CD4-positive, alpha-beta memory T cell (primary cell): ENCODE measurements at regions not wholly inside any gene's neighbourhood (a gene's known extent, or its start where the extent isn't known, plus 50 kb on each side); places are given as distances from the start of the nearest gene placed in this dataset.

Experiments used
- CTCF ChIA-PET: fragments of 350-600 bp; sonication (Branson Sonifier 250); formaldehyde crosslinking; loops from one replicate; lab custom pipeline; 2021; ENCODE audit warnings: inconsistent platforms; ENCODE audit not compliant: partially characterized antibody; lab: Charles Lee
- POLR2A ChIA-PET: fragments of 350-600 bp; sonication (Branson Sonifier 250); formaldehyde crosslinking; loops from one replicate; lab custom pipeline; 2021; ENCODE audit not compliant: partially characterized antibody; lab: Charles Lee
- DNase-seq, 5 donors: peaks; one replicate each; pipeline versions ENCODE4 v3.0.0 to v3.0.0-alpha.2; 2020 to 2022; ENCODE audit warnings: mixed read lengths in 1 of 5
- H3K27ac ChIP-seq: one replicate; pipeline ENCODE4 v1.7.0; 2013; ENCODE audit warnings: low read depth, low read length
- H3K27me3 ChIP-seq: 2 replicates; pipeline ENCODE4 v1.7.0; 2013; ENCODE audit warnings: mild to moderate bottlenecking, low read length, moderate library complexity; ENCODE audit not compliant: insufficient read depth
- H3K36me3 ChIP-seq: 2 replicates; pipeline ENCODE4 v1.7.0; 2013; ENCODE audit warnings: mild to moderate bottlenecking, low read length, moderate library complexity; ENCODE audit not compliant: insufficient read depth
- H3K4me1 ChIP-seq: 2 replicates; pipeline ENCODE4 v1.7.0; 2013; ENCODE audit warnings: mild to moderate bottlenecking, low read length, moderate library complexity; ENCODE audit not compliant: insufficient read depth
- H3K4me3 ChIP-seq, 2 donors: one replicate each; pipeline ENCODE4 v1.7.0; 2013; ENCODE audit warnings: low read length in 2 of 2, mild to moderate bottlenecking in 1 of 2
- H3K9me3 ChIP-seq, 2 donors: one replicate each; pipeline ENCODE4 v1.7.0; 2013; ENCODE audit warnings: low read length in 2 of 2, control low read depth in 1 of 2; ENCODE audit not compliant: control insufficient read depth in 1 of 2
- H3K27ac Mint-ChIP-seq, 7 donors: one replicate each; pipeline ENCODE4 v1.8.0; 2020 to 2021; ENCODE audit warnings: mixed read lengths in 7 of 7, mild to moderate bottlenecking in 6 of 7, inconsistent platforms in 3 of 7, moderate library complexity in 3 of 7
- H3K27me3 Mint-ChIP-seq, 2 donors: one replicate each; pipeline ENCODE4 v1.8.0; 2020 to 2021; ENCODE audit warnings: mixed read lengths in 2 of 2
- H3K36me3 Mint-ChIP-seq, 2 donors: one replicate each; pipeline ENCODE4 v1.8.0; 2020 to 2021; ENCODE audit warnings: mixed read lengths in 2 of 2, inconsistent platforms in 1 of 2, mild to moderate bottlenecking in 1 of 2
- H3K4me1 Mint-ChIP-seq, 4 donors: one replicate each; pipeline ENCODE4 v1.8.0; 2020 to 2021; ENCODE audit warnings: mixed read lengths in 4 of 4, mild to moderate bottlenecking in 1 of 4
- H3K4me3 Mint-ChIP-seq, 8 donors: one replicate each; pipeline ENCODE4 v1.8.0; 2020 to 2021; ENCODE audit warnings: mixed read lengths in 8 of 8, mild to moderate bottlenecking in 7 of 8, moderate library complexity in 6 of 8, inconsistent platforms in 3 of 8
- H3K9me3 Mint-ChIP-seq, 8 donors: one replicate each; pipeline ENCODE4 v1.8.0; 2020 to 2021; ENCODE audit warnings: mixed read lengths in 8 of 8, mild to moderate bottlenecking in 5 of 8, inconsistent platforms in 3 of 8, moderate library complexity in 1 of 8
- intact Hi-C: fragments of 100-400 bp; cut with micrococcal nuclease; formaldehyde crosslinking; loops from one replicate; pipeline ENCODE4 v1.15.1; 2023

GRCh38 chr5:152144556-152144955 lies 219.9 kb upstream of the GLRA1 start:
- Mint-ChIP-seq H3K9me3 (no peaks in the 10 kb centered on the region), H3K27me3 (no peaks in the 10 kb centered on the region), H3K4me1 (peaks cover 0 to 1% (median 0%) of the 10 kb centered on the region in 4 donors), H3K36me3 (no peaks in the 10 kb centered on the region), H3K4me3 (no peak overlapping the region), H3K27ac (no peak overlapping the region)
- intact Hi-C loops: loop anchor here (5.0 to 10.0 kb wide), 4 partner anchors 117 to 390 kb away; partner anchors contain the start of gene ATOX1
- H3K27me3 ChIP-seq: no peaks in the 10 kb centered on the region
- H3K9me3 ChIP-seq: no peaks in the 10 kb centered on the region
- no peaks in the 10 kb centered on the region for H3K36me3 ChIP-seq
- H3K27ac ChIP-seq: no peak overlapping the region
- ChIA-PET CTCF (interaction anchor here (1.0 to 13.3 kb wide), 5 partner anchors 21 to 485 kb away, joined by 4 to 438 read pairs (median 20); no protein-coding TSS in a partner anchor), POLR2A (no interaction called here)
- H3K4me3 ChIP-seq: no peak overlapping the region
- peaks cover 4% of the 10 kb centered on the region for H3K4me1 ChIP-seq
- no peak for DNase-seq

GRCh38 chr5:152144030-152144429 lies 219.4 kb upstream of the GLRA1 start:
- ChIA-PET POLR2A (interaction anchor here (1.5 kb wide), 1 partner anchor 319 kb away, joined by 14 read pairs; no protein-coding TSS in a partner anchor), CTCF (interaction anchor here (1.0 to 13.3 kb wide), 18 partner anchors 10 to 484 kb away, joined by 3 to 438 read pairs (median 5); no protein-coding TSS in a partner anchor)
- Histone ChIP-seq H3K27ac (no peak overlapping the region), H3K36me3 (no peaks in the 10 kb centered on the region), H3K9me3 (no peaks in the 10 kb centered on the region), H3K4me3 (no peak overlapping the region), H3K27me3 (no peaks in the 10 kb centered on the region), H3K4me1 (peaks cover 4% of the 10 kb centered on the region)
- H3K9me3 Mint-ChIP-seq: no peaks in the 10 kb centered on the region
- no peak overlapping the region for H3K27ac Mint-ChIP-seq
- no peak overlapping the region for H3K4me3 Mint-ChIP-seq
- H3K27me3 Mint-ChIP-seq: no peaks in the 10 kb centered on the region
- no peak for DNase-seq
- intact Hi-C loops: loop anchor here (5.0 to 10.0 kb wide), 4 partner anchors 117 to 389 kb away; partner anchors contain the start of gene ATOX1
- peaks cover 0 to 1% (median 0%) of the 10 kb centered on the region in 4 donors for H3K4me1 Mint-ChIP-seq
- H3K36me3 Mint-ChIP-seq: no peaks in the 10 kb centered on the region

GRCh38 chr5:152142840-152143469 lies 218.3 kb upstream of the GLRA1 start:
- POLR2A ChIA-PET: interaction anchor here (0.7 to 1.5 kb wide), 4 partner anchors 9 to 326 kb away, joined by 3 to 14 read pairs (median 4); no protein-coding TSS in a partner anchor
- intact Hi-C loops: loop anchor here (1.0 to 10.0 kb wide), 6 partner anchors 116 to 388 kb away; partner anchors contain the start of gene ATOX1

GRCh38 chr5:152140347-152140746 lies 215.7 kb upstream of the GLRA1 start:
- H3K36me3 Mint-ChIP-seq: no peaks in the 10 kb centered on the region
- DNase-seq: no peak
- peaks cover 0 to 7% of the 10 kb centered on the region in 2 donors for H3K27me3 Mint-ChIP-seq
- peaks cover 0 to 1% (median 0%) of the 10 kb centered on the region in 4 donors for H3K4me1 Mint-ChIP-seq
- H3K27ac Mint-ChIP-seq: peak overlapping the region in 1 of 7 donors; percentile 17
- Histone ChIP-seq H3K4me3 (no peak overlapping the region), H3K27ac (no peak overlapping the region), H3K9me3 (no peaks in the 10 kb centered on the region), H3K36me3 (no peaks in the 10 kb centered on the region), H3K27me3 (no peaks in the 10 kb centered on the region), H3K4me1 (peaks cover 4% of the 10 kb centered on the region)
- no peak overlapping the region for H3K4me3 Mint-ChIP-seq
- intact Hi-C loops: loop anchor here (5.0 to 10.0 kb wide), 4 partner anchors 113 to 386 kb away; partner anchors contain the start of gene ATOX1
- ChIA-PET CTCF (interaction anchor here (1.3 to 13.3 kb wide), 4 partner anchors 114 to 314 kb away, joined by 3 to 438 read pairs (median 8); no protein-coding TSS in a partner anchor), POLR2A (interaction anchor here (0.8 to 1.7 kb wide), 2 partner anchors 315 to 368 kb away, joined by 3 to 5 read pairs; no protein-coding TSS in a partner anchor)
- no peaks in the 10 kb centered on the region for H3K9me3 Mint-ChIP-seq

More at GRCh38 chr5:152142840-152143469, 218.3 kb upstream of the GLRA1 start:
- Mint-ChIP-seq H3K9me3 (no peaks in the 10 kb centered on the region), H3K27me3 (peaks cover 0 to 1% of the 10 kb centered on the region in 2 donors), H3K4me3 (no peak overlapping the region), H3K36me3 (no peaks in the 10 kb centered on the region), H3K27ac (no peak overlapping the region), H3K4me1 (peaks cover 0 to 1% (median 0%) of the 10 kb centered on the region in 4 donors)
- peaks cover 4% of the 10 kb centered on the region for H3K4me1 ChIP-seq
- no peaks in the 10 kb centered on the region for H3K36me3 ChIP-seq
- CTCF ChIA-PET: interaction anchor here (0.6 to 13.3 kb wide), 49 partner anchors 8 to 483 kb away, joined by 3 to 438 read pairs (median 4); no protein-coding TSS in a partner anchor
- no peaks in the 10 kb centered on the region for H3K9me3 ChIP-seq
- peak; percentile 52 to 57 (median 57) for DNase-seq
- no peak overlapping the region for H3K27ac ChIP-seq
- no peaks in the 10 kb centered on the region for H3K27me3 ChIP-seq
- no peak overlapping the region for H3K4me3 ChIP-seq

GRCh38 chr5:152137063-152137462 lies 212.4 kb upstream of the GLRA1 start:
- Mint-ChIP-seq H3K4me3 (no peak overlapping the region), H3K36me3 (no peaks in the 10 kb centered on the region), H3K27me3 (peaks cover 0 to 10% of the 10 kb centered on the region in 2 donors), H3K9me3 (peaks cover 0 to 3% (median 0%) of the 10 kb centered on the region in 8 donors), H3K4me1 (no peaks in the 10 kb centered on the region), H3K27ac (no peak overlapping the region)
- ChIA-PET CTCF (interaction anchor here (0.5 to 13.3 kb wide), 2 partner anchors 15 to 311 kb away, joined by 3 to 438 read pairs; no protein-coding TSS in a partner anchor), POLR2A (no interaction called here)
- Histone ChIP-seq H3K27ac (no peak overlapping the region), H3K9me3 (no peaks in the 10 kb centered on the region), H3K4me3 (no peak overlapping the region), H3K4me1 (no peaks in the 10 kb centered on the region), H3K27me3 (no peaks in the 10 kb centered on the region), H3K36me3 (no peaks in the 10 kb centered on the region)
- no peak for DNase-seq
- intact Hi-C loops: no loop called here

- Histone ChIP-seq H3K36me3 (no peaks in the 10 kb centered on the region), H3K9me3 (no peaks in the 10 kb centered on the region), H3K27ac (no peak overlapping the region), H3K27me3 (no peaks in the 10 kb centered on the region), H3K4me3 (no peak overlapping the region), H3K4me1 (no peaks in the 10 kb centered on the region)
- Mint-ChIP-seq H3K4me3 (no peak overlapping the region), H3K9me3 (peaks cover 0 to 3% (median 0%) of the 10 kb centered on the region in 8 donors), H3K4me1 (no peaks in the 10 kb centered on the region), H3K27ac (no peak overlapping the region), H3K27me3 (peaks cover 0 to 11% of the 10 kb centered on the region in 2 donors), H3K36me3 (no peaks in the 10 kb centered on the region)
- no peak for DNase-seq
- CTCF ChIA-PET: interaction anchor here (13.3 kb wide), 1 partner anchor 310 kb away, joined by 438 read pairs; no protein-coding TSS in a partner anchor
- intact Hi-C loops: no loop called here
- POLR2A ChIA-PET: no interaction called here
Observed at GRCh38 chr5:152136321-152136720, 211.7 kb upstream of the GLRA1 start.

- Histone ChIP-seq H3K4me1 (no peaks in the 10 kb centered on the region), H3K27ac (no peak overlapping the region), H3K4me3 (no peak overlapping the region), H3K9me3 (no peaks in the 10 kb centered on the region), H3K27me3 (no peaks in the 10 kb centered on the region), H3K36me3 (no peaks in the 10 kb centered on the region)
- Mint-ChIP-seq H3K4me1 (no peaks in the 10 kb centered on the region), H3K4me3 (no peak overlapping the region), H3K9me3 (peaks cover 0 to 3% (median 0%) of the 10 kb centered on the region in 8 donors), H3K27ac (peak overlapping the region in 2 of 7 donors; percentile 6 to 36), H3K27me3 (peaks cover 0 to 12% of the 10 kb centered on the region in 2 donors), H3K36me3 (no peaks in the 10 kb centered on the region)
- ChIA-PET CTCF (interaction anchor here (1.2 to 13.3 kb wide), 2 partner anchors 11 to 310 kb away, joined by 4 to 438 read pairs; no protein-coding TSS in a partner anchor), POLR2A (no interaction called here)
- DNase-seq: no peak
- intact Hi-C loops: no loop called here
Observed at GRCh38 chr5:152135827-152136226, 211.2 kb upstream of the GLRA1 start.
